ENCODE measurements at regions not wholly inside any gene's neighbourhood (a gene's known extent, or its start where the extent isn't known, plus 50 kb on each side); places are given as distances from the start of the nearest gene placed in this dataset.

DNA sequence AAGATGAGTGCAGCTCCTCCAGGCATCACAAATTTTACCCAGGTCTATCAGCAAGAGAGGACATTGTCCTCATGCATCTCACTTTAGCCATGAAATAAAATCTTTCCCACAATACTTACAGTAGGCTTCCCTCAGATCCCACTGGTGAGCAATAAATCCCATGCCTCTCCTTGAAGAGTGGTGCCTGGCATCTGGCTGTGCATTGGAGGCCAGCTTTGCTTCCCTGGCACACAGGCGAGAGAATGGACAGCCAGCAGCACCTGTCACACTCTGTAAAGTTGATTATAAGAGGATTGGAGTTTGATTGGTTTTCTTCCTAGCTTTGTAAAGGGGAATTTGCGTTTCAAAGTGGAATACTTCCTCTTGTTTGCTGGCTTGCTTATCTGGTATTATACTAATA is 1153.9 kb downstream of the AACS start:
- no peaks in the 10 kb centered on the region for H3K27me3 Mint-ChIP-seq (ENCODE audit: insufficient read depth, unreplicated experiment)
- H3K4me3 Mint-ChIP-seq (ENCODE audit: unreplicated experiment): no peak overlapping the region
- intact Hi-C loops (cut with micrococcal nuclease): no loop called here
- ChIA-PET POLR2A (no interaction called here), CTCF (interaction anchor here (0.6 kb wide), 1 partner anchor 435 kb away, joined by 3 read pairs; no protein-coding TSS in a partner anchor)
- TF ChIP-seq, protein P1, sequence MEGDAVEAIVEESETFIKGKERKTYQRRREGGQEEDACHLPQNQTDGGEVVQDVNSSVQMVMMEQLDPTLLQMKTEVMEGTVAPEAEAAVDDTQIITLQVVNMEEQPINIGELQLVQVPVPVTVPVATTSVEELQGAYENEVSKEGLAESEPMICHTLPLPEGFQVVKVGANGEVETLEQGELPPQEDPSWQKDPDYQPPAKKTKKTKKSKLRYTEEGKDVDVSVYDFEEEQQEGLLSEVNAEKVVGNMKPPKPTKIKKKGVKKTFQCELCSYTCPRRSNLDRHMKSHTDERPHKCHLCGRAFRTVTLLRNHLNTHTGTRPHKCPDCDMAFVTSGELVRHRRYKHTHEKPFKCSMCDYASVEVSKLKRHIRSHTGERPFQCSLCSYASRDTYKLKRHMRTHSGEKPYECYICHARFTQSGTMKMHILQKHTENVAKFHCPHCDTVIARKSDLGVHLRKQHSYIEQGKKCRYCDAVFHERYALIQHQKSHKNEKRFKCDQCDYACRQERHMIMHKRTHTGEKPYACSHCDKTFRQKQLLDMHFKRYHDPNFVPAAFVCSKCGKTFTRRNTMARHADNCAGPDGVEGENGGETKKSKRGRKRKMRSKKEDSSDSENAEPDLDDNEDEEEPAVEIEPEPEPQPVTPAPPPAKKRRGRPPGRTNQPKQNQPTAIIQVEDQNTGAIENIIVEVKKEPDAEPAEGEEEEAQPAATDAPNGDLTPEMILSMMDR (IDR thresholded peaks at IDR 0.05; ENCODE audit: unreplicated experiment): no peak
- DNase-seq (ENCODE audit: unreplicated experiment): no peak
- no peaks in the 10 kb centered on the region for H3K9me3 Mint-ChIP-seq (ENCODE audit: unreplicated experiment)
- no peaks in the 10 kb centered on the region for H3K4me1 Mint-ChIP-seq (ENCODE audit: insufficient read depth, unreplicated experiment)
- peaks cover 5% of the 10 kb centered on the region for H3K36me3 Mint-ChIP-seq (ENCODE audit: insufficient read depth, unreplicated experiment)
- BruUV-seq (replicated peaks): no TSS peak
- H3K27ac Mint-ChIP-seq (ENCODE audit: low read depth, unreplicated experiment): no peak overlapping the region

DNA sequence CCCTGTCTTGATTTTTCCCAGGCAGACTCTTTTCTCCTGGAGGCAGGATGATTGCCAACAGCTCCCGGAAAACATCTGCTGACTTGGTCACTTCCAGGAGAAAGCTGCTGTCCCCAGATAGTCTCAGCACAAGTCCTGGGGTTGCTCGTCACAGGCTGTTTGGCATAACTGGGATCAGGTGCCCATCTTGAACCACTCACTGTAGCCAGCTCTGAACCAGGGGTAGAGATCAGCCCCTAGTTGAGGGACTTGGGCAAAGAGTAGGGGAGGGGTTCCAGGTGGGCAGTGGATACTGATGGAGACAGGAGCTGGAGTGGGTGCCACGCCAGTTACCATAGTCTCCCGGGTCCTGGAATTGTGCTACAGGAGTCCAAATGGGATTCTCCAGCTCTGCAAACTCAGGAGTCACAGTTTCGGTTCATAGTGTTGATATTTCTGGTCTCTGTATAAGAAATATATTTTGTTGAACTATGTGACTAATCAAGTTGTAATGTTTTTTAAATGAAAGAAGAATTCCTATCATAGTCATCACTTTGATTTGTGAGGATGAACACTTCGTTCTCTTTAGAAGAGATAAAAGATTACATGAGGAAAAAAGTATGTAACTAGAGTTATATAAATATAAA is 1154.5 kb downstream of the AACS start:
- TF ChIP-seq, protein P1 (IDR thresholded peaks at IDR 0.05; ENCODE audit: unreplicated experiment): no peak
- no peaks in the 10 kb centered on the region for H3K4me1 Mint-ChIP-seq (ENCODE audit: insufficient read depth, unreplicated experiment)
- intact Hi-C loops (cut with micrococcal nuclease): no loop called here
- no peaks in the 10 kb centered on the region for H3K9me3 Mint-ChIP-seq (ENCODE audit: unreplicated experiment)
- H3K27ac Mint-ChIP-seq (ENCODE audit: low read depth, unreplicated experiment): no peak overlapping the region
- no TSS peak for BruUV-seq (replicated peaks)
- no peaks in the 10 kb centered on the region for H3K36me3 Mint-ChIP-seq (ENCODE audit: insufficient read depth, unreplicated experiment)
- H3K27me3 Mint-ChIP-seq (ENCODE audit: insufficient read depth, unreplicated experiment): no peaks in the 10 kb centered on the region
- CTCF ChIA-PET: interaction anchor here (0.6 kb wide), 1 partner anchor 435 kb away, joined by 3 read pairs; no protein-coding TSS in a partner anchor
- POLR2A ChIA-PET: no interaction called here
- DNase-seq (ENCODE audit: unreplicated experiment): no peak
- H3K4me3 Mint-ChIP-seq (ENCODE audit: unreplicated experiment): no peak overlapping the region

DNA sequence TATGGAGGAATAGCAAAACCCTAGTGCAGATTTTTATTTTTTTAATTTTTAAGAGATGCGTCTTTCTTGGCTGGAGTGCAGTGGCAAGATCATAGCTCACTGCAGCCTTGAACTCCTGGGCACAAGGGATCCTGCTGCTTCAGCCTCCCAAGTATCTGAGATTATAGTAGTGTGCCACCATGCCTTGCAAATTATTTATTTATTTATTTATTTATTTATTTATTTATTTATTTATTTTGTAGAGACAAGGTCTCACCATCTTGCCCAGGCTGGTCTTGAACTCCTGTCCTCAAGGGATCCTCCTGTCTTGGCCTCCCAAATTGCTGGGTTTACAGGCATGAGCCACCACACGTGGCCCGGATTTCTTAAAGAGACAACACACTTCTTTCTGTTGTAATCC is 1158.8 kb downstream of the AACS start:
- ChIA-PET POLR2A (no interaction called here), CTCF (no interaction called here)
- DNase-seq (ENCODE audit: unreplicated experiment): no peak
- Mint-ChIP-seq H3K4me1 (ENCODE audit: insufficient read depth, unreplicated experiment) (no peaks in the 10 kb centered on the region), H3K36me3 (ENCODE audit: insufficient read depth, unreplicated experiment) (no peaks in the 10 kb centered on the region), H3K9me3 (ENCODE audit: unreplicated experiment) (no peaks in the 10 kb centered on the region), H3K27me3 (ENCODE audit: insufficient read depth, unreplicated experiment) (no peaks in the 10 kb centered on the region), H3K27ac (ENCODE audit: low read depth, unreplicated experiment) (no peak overlapping the region), H3K4me3 (ENCODE audit: unreplicated experiment) (no peak overlapping the region)
- TF ChIP-seq, protein P1 (IDR thresholded peaks at IDR 0.05; ENCODE audit: unreplicated experiment): no peak
- BruUV-seq (replicated peaks): no TSS peak
- intact Hi-C loops (cut with micrococcal nuclease): no loop called here

DNA sequence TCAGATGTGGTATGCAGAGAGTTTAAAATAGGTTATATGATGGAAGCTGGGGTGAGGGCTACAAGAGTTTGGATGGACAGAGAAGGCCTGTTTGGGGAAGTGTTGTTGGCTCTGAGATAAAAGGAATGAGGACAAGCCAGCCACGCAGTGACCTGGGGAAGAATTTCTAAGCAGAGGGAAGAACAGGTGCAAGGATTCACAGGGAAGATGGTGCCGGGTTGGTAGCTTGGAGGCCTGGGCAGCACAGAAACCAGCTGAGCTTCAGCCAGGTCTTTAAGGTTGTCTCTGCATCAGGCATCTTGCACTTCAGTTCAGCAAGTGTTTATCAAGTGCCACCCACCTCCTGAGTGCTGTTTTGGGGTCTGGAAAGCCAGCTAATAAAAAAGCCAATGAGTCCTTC is 1163.7 kb downstream of the AACS start:
- no peak overlapping the region for H3K27ac Mint-ChIP-seq (ENCODE audit: low read depth, unreplicated experiment)
- intact Hi-C loops (cut with micrococcal nuclease): no loop called here
- no peaks in the 10 kb centered on the region for H3K36me3 Mint-ChIP-seq (ENCODE audit: insufficient read depth, unreplicated experiment)
- ChIA-PET POLR2A (interaction anchor here (0.7 kb wide), 1 partner anchor 518 kb away, joined by 4 read pairs; no protein-coding TSS in a partner anchor), CTCF (no interaction called here)
- DNase-seq (ENCODE audit: unreplicated experiment): no peak
- BruUV-seq (replicated peaks): no TSS peak
- no peaks in the 10 kb centered on the region for H3K4me1 Mint-ChIP-seq (ENCODE audit: insufficient read depth, unreplicated experiment)
- no peak overlapping the region for H3K4me3 Mint-ChIP-seq (ENCODE audit: unreplicated experiment)
- H3K27me3 Mint-ChIP-seq (ENCODE audit: insufficient read depth, unreplicated experiment): no peaks in the 10 kb centered on the region
- TF ChIP-seq, protein P1 (IDR thresholded peaks at IDR 0.05; ENCODE audit: unreplicated experiment): no peak
- H3K9me3 Mint-ChIP-seq (ENCODE audit: unreplicated experiment): no peaks in the 10 kb centered on the region
